K562 (cell line): ENCODE measurements at regions not wholly inside any gene's neighbourhood (a gene's known extent, or its start where the extent isn't known, plus 50 kb on each side); places are given as distances from the start of the nearest gene placed in this dataset.
A peak's percentile ranks its signal among the peaks of the same experiment; 100 is the strongest.

Experiments
- CEBPB ChIP-seq: fragments of 450-650 bp; IDR thresholded peaks from 2 replicates; pipeline ENCODE4 v1.6.1; 2016; ENCODE audit warnings: missing genetic modification characterization, missing compliant biosample characterization
- MCM3 ChIP-seq: fragments of 450-650 bp; IDR thresholded peaks from 2 replicates; pipeline ENCODE4 v1.6.1; 2016
- ZNF830 ChIP-seq: fragments of 250-450 bp; sonication (Bioruptor Pico); IDR thresholded peaks from 2 replicates; pipeline ENCODE4 v1.5.0; 2021; ENCODE audit warnings: mild to moderate bottlenecking
- TF ChIP-seq, protein P1 (sequence below): fragments of 250-450 bp; sonication (Bioruptor Pico); IDR thresholded peaks from 2 replicates; pipeline ENCODE4 v1.8.0; 2022; ENCODE audit warnings: moderate library complexity, mild to moderate bottlenecking, inconsistent platforms
- TF ChIP-seq, protein P2 (sequence below), 3 experiments: IDR thresholded peaks in 2 of 3; conservative IDR thresholded peaks in 1 of 3; 2 replicates each; pipeline ENCODE4 v1.5.1; 2011 to 2012; ENCODE audit warnings: low read length in 3 of 3, mild to moderate bottlenecking in 3 of 3, control low read depth in 2 of 3, improper control_type of control experiment in 1 of 3, inconsistent platforms in 1 of 3, low read depth in 1 of 3, mixed read lengths in 1 of 3, moderate library complexity in 1 of 3; ENCODE audit not compliant: insufficient read depth in 2 of 3
- TF ChIP-seq, protein P3 (sequence below): fragments of 250-450 bp; sonication (Bioruptor Pico); IDR thresholded peaks from 2 replicates; pipeline ENCODE4 v1.5.0; 2021; ENCODE audit warnings: mild to moderate bottlenecking, borderline replicate concordance
- TF ChIP-seq, protein P4 (sequence below): fragments of 450-650 bp; formaldehyde crosslinking; IDR thresholded peaks from 2 replicates; pipeline ENCODE4 v1.4.0; 2020; ENCODE audit warnings: mild to moderate bottlenecking, mixed read lengths
- TF ChIP-seq, protein P5 (sequence below): fragments of 450-650 bp; IDR thresholded peaks from 2 replicates; pipeline ENCODE4 v1.7.0; 2016; ENCODE audit warnings: borderline replicate concordance

DNA sequence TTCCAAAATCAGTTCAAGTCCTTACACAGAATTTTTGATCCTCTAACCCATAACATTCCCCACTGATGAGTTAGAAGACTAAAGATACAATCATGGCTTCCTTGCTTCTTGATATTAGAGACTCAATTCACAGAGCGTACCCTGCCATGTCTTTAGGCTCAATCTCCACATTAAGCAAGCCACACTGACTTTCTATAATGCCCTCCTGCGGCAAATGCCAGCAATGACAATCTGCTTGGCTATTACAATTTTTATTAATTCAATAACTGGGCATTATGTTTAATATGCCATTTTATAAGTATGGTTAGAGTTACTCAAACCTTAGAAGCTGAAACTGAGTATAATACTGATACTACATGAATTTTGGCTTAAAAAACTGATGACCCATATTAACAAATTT is 479.7 kb upstream of the NR2F2 start (continued):
- TF ChIP-seq, protein P1, sequence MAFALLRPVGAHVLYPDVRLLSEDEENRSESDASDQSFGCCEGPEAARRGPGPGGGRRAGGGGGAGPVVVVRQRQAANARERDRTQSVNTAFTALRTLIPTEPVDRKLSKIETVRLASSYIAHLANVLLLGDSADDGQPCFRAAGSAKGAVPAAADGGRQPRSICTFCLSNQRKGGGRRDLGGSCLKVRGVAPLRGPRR (CRISPR knock-in tag), result no peak
- TF ChIP-seq, protein P2, sequence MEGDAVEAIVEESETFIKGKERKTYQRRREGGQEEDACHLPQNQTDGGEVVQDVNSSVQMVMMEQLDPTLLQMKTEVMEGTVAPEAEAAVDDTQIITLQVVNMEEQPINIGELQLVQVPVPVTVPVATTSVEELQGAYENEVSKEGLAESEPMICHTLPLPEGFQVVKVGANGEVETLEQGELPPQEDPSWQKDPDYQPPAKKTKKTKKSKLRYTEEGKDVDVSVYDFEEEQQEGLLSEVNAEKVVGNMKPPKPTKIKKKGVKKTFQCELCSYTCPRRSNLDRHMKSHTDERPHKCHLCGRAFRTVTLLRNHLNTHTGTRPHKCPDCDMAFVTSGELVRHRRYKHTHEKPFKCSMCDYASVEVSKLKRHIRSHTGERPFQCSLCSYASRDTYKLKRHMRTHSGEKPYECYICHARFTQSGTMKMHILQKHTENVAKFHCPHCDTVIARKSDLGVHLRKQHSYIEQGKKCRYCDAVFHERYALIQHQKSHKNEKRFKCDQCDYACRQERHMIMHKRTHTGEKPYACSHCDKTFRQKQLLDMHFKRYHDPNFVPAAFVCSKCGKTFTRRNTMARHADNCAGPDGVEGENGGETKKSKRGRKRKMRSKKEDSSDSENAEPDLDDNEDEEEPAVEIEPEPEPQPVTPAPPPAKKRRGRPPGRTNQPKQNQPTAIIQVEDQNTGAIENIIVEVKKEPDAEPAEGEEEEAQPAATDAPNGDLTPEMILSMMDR (IDR thresholded peaks at IDR 0.05 in 2 of 3, conservative IDR thresholded peaks at IDR 0.05 in 1 of 3; ENCODE audit: insufficient read depth in 2 of 3, low read depth in 1 of 3, low read length in 3 of 3), result peak; percentile 21 to 40 (median 28); a peak in 3 of 6 replicates
- TF ChIP-seq MCM3 (no peak), ZNF830 (CRISPR knock-in tag) (no peak), CEBPB (no peak)
- TF ChIP-seq, protein P3, sequence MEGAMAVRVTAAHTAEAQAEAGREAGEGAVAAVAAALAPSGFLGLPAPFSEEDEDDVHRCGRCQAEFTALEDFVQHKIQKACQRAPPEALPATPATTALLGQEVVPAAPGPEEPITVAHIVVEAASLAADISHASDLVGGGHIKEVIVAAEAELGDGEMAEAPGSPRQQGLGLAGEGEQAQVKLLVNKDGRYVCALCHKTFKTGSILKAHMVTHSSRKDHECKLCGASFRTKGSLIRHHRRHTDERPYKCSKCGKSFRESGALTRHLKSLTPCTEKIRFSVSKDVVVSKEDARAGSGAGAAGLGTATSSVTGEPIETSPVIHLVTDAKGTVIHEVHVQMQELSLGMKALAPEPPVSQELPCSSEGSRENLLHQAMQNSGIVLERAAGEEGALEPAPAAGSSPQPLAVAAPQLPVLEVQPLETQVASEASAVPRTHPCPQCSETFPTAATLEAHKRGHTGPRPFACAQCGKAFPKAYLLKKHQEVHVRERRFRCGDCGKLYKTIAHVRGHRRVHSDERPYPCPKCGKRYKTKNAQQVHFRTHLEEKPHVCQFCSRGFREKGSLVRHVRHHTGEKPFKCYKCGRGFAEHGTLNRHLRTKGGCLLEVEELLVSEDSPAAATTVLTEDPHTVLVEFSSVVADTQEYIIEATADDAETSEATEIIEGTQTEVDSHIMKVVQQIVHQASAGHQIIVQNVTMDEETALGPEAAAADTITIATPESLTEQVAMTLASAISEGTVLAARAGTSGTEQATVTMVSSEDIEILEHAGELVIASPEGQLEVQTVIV, result no peak
- TF ChIP-seq, protein P4, sequence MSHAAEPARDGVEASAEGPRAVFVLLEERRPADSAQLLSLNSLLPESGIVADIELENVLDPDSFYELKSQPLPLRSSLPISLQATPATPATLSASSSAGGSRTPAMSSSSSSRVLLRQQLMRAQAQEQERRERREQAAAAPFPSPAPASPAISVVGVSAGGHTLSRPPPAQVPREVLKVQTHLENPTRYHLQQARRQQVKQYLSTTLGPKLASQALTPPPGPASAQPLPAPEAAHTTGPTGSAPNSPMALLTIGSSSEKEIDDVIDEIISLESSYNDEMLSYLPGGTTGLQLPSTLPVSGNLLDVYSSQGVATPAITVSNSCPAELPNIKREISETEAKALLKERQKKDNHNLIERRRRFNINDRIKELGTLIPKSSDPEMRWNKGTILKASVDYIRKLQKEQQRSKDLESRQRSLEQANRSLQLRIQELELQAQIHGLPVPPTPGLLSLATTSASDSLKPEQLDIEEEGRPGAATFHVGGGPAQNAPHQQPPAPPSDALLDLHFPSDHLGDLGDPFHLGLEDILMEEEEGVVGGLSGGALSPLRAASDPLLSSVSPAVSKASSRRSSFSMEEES (CRISPR knock-in tag), result no peak
- TF ChIP-seq, protein P5, sequence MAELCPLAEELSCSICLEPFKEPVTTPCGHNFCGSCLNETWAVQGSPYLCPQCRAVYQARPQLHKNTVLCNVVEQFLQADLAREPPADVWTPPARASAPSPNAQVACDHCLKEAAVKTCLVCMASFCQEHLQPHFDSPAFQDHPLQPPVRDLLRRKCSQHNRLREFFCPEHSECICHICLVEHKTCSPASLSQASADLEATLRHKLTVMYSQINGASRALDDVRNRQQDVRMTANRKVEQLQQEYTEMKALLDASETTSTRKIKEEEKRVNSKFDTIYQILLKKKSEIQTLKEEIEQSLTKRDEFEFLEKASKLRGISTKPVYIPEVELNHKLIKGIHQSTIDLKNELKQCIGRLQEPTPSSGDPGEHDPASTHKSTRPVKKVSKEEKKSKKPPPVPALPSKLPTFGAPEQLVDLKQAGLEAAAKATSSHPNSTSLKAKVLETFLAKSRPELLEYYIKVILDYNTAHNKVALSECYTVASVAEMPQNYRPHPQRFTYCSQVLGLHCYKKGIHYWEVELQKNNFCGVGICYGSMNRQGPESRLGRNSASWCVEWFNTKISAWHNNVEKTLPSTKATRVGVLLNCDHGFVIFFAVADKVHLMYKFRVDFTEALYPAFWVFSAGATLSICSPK, result no peak
